Activated T-helper 1 cell treated with anti-CD3 and anti-CD28 coated beads, Interleukin-12 subunit alpha, Interleukin-12 subunit beta, Interleukin-2, Interleukin-4 antibody, amounts not matched to agents 30 ng/mL and 10 ng/mL and 1 ng/mL, durations not matched to agents 14 hours and 24 hours and 36 hours (primary cell): ENCODE measurements at regions not wholly inside any gene's neighbourhood (a gene's known extent, or its start where the extent isn't known, plus 50 kb on each side); places are given as distances from the start of the nearest gene placed in this dataset.
A peak's percentile ranks its signal among the peaks of the same experiment; 100 is the strongest.

ENCODE experiments used
- DNase-seq: peaks from one replicate; pipeline ENCODE4 v3.0.0; 2021; ENCODE audit warnings: low spot score
- H3K27ac Mint-ChIP-seq: one replicate; pipeline ENCODE4 v1.8.0; 2021; ENCODE audit warnings: mild to moderate bottlenecking, mixed read lengths
- H3K27me3 Mint-ChIP-seq: one replicate; pipeline ENCODE4 v1.8.0; 2022; ENCODE audit warnings: mild to moderate bottlenecking, moderate library complexity, mixed read lengths; ENCODE audit not compliant: insufficient read depth
- H3K36me3 Mint-ChIP-seq: one replicate; pipeline ENCODE4 v1.8.0; 2021; ENCODE audit warnings: low read depth, mixed read lengths
- H3K4me1 Mint-ChIP-seq: one replicate; pipeline ENCODE4 v1.8.0; 2021; ENCODE audit warnings: low read depth, mixed read lengths
- H3K4me3 Mint-ChIP-seq: one replicate; pipeline ENCODE4 v1.8.0; 2021; ENCODE audit warnings: mild to moderate bottlenecking, moderate library complexity, mixed read lengths
- H3K9me3 Mint-ChIP-seq: one replicate; pipeline ENCODE4 v1.8.0; 2021; ENCODE audit warnings: mixed read lengths
- intact Hi-C: fragments of 100-400 bp; cut with micrococcal nuclease; formaldehyde crosslinking; loops from one replicate; pipeline ENCODE4 v1.15.1; 2024

DNA sequence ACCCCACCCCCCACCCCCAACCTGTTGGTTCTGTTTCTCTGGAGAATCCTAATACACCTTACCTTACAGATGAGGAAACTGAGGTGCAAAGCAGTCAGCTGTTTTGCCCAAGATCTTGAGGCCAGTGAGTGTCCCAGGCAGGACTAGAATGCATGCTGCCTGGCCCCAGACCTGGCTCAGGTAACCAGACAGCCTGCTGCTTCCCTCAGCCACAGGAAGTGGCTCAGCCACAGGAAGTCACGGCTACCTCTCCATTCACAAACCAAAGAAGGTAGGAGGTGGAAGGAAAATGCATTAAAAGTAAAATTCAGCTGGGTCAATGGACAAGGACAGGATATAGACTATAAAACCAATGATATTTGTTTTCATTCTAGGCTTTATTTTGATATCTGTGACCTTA is 517.6 kb downstream of the CD83 start:
- peak overlapping the region; percentile 86 for H3K27ac Mint-ChIP-seq
- peak overlapping the region; percentile 71 for H3K4me3 Mint-ChIP-seq
- intact Hi-C loops: loop anchor here (1.0 to 10.0 kb wide), 3 partner anchors 26 to 612 kb away; partner anchors contain the start of gene JARID2
- peak; percentile 53 for DNase-seq
- H3K27me3 Mint-ChIP-seq: peaks cover 14% of the 10 kb centered on the region
- H3K4me1 Mint-ChIP-seq: peaks cover 65% of the 10 kb centered on the region
- no peaks in the 10 kb centered on the region for H3K36me3 Mint-ChIP-seq
- H3K9me3 Mint-ChIP-seq: no peaks in the 10 kb centered on the region

DNA sequence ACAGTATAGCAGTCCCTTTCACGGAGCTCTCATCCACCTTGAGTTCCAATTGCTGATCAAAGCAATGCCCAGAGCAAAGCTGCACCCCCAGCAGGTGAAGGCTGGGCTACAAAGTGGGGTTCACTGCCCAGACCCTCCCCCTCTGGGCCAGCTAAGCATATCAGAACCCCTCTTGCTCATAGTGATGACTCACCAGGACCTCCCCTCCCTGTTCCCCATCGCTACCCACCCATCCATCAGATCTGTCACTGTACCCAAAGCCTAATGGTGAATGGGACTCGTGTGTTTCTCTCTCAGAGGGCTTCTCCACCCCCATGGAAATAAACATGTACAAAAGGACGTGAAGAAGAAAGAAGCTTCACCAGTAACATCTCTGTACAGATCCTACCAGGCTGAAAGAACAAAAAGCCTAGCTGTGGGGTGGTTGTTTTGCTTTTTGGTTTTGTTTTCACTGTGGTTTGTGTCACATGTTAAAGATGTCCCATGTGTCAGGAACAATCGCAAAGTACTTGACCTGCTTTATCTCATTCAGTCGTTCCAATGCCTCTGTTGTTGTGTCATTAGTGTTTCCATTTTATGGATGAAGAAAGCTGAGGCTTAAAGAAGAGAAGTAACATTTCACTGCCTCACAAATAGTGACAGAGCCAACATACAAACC is 518.5 kb downstream of the CD83 start:
- Mint-ChIP-seq H3K4me1 (peaks cover 72% of the 10 kb centered on the region), H3K27me3 (peaks cover 16% of the 10 kb centered on the region), H3K27ac (peak overlapping the region; percentile 82), H3K9me3 (no peaks in the 10 kb centered on the region), H3K36me3 (no peaks in the 10 kb centered on the region), H3K4me3 (peak overlapping the region; percentile 71)
- peak; percentile 31 for DNase-seq
- intact Hi-C loops: loop anchor here (1.0 to 10.0 kb wide), 5 partner anchors 25 to 611 kb away; partner anchors contain the start of gene JARID2

DNA sequence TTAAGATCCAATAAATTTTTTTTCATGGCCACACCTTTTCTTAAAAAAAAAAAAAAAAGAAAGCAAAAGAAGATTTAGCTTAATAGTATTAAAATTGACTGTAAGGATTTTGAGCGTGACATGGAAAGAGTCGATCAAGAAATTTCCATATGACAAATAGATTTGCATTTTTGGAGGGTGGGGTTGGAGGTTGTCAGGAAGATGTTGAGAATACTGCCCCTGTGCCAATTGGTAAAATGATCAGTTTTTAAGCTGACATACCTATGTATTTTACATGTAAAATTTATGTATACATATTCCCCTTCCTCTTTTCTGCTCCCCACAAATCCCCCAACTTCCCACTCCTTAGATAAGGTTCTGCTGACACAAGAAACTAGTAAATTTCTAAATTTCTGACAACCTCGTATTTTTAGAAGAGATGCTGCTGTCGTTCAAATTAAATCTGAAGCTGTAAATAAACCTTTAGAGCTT is 520.9 kb downstream of the CD83 start:
- Mint-ChIP-seq H3K4me3 (no peak overlapping the region), H3K27ac (no peak overlapping the region), H3K4me1 (peaks cover 77% of the 10 kb centered on the region), H3K9me3 (no peaks in the 10 kb centered on the region), H3K27me3 (peaks cover 12% of the 10 kb centered on the region), H3K36me3 (no peaks in the 10 kb centered on the region)
- no peak for DNase-seq
- intact Hi-C loops: loop anchor here (10.0 kb wide), 1 partner anchor 184 kb away; no protein-coding TSS in a partner anchor

DNA sequence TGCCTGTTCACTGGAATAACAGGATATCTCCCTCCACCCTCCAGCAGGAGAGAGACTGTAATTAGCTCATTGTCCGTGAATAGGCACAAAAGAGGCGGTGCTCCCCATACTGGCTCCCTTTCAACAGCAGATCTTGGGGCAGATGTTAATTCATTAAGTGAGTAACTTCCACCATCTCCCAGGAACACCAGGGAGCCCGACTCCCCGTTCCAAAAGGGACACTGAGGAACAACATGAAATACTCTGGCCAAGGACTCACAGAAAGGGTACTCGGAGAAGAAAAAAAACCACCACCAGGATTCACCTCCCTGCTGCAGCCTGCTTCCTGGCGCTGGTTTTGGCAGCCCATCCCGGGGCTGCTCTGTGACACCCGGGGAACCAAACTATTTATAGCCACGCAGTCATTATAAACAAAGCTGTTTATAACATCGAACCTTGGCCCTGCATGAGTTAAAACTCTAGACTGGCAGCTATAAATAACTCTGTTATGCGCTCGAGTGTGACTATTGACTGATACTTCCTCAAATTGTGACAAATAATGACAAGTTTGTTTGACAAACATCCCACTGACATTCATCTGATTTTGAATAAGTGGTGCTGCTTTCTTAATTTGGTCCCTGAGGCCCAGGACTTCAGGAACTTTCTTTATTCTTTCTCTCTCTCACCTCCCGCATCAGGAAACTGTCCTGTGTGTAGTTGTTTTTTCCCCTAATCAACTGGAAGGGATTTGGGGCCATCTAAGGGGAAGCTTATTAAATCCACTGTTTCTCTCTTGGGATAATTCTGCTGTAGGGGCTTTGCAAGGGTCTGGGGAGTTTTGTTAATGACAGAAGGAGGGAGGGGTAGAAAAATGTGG is 521.6 kb downstream of the CD83 start:
- Mint-ChIP-seq H3K4me1 (peaks cover 70% of the 10 kb centered on the region), H3K27ac (no peak overlapping the region)
- intact Hi-C loops: loop anchor here (10.0 kb wide), 1 partner anchor 184 kb away; no protein-coding TSS in a partner anchor

DNA sequence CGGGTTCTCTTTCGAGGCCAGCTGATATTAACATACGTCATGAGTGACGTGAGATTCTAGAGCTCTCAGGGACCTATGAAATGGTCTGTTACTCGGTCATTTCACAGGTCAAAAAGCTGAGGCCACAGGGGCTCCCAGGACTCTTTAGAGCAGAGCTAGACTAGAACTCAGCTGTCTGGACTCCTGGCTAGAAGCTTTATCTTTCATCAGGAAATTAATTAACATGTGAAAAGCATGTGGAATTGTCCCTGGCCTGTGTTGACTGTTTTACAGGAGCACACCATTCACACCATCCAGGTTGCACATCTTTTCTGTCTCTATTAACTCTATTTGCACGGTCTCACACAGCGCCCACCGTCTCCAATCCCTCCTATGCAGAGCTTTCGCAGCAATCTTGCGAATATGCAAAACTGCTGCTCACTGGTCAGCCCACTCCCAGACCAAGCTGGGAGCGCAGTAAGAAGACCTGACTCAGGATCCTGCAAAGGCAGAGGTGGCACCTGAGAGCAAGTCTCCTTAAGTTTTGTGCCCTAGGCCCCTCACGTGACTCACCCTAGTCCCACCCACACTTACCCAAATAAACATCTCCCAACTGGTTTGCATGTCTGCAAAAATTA is 522.5 kb downstream of the CD83 start:
- peak overlapping the region; percentile 7 for H3K27ac Mint-ChIP-seq
- intact Hi-C loops: loop anchor here (10.0 kb wide), 1 partner anchor 185 kb away; no protein-coding TSS in a partner anchor
- no peaks in the 10 kb centered on the region for H3K36me3 Mint-ChIP-seq
- H3K4me1 Mint-ChIP-seq: peaks cover 60% of the 10 kb centered on the region
- H3K4me3 Mint-ChIP-seq: no peak overlapping the region
- DNase-seq: no peak
- H3K9me3 Mint-ChIP-seq: no peaks in the 10 kb centered on the region
- peaks cover 14% of the 10 kb centered on the region for H3K27me3 Mint-ChIP-seq

More for the DNA sequence above, 521.6 kb downstream of the CD83 start:
- no peak overlapping the region for H3K4me3 Mint-ChIP-seq
- DNase-seq: no peak
- H3K27me3 Mint-ChIP-seq: peaks cover 8% of the 10 kb centered on the region
- H3K9me3 Mint-ChIP-seq: no peaks in the 10 kb centered on the region
- H3K36me3 Mint-ChIP-seq: no peaks in the 10 kb centered on the region

DNA sequence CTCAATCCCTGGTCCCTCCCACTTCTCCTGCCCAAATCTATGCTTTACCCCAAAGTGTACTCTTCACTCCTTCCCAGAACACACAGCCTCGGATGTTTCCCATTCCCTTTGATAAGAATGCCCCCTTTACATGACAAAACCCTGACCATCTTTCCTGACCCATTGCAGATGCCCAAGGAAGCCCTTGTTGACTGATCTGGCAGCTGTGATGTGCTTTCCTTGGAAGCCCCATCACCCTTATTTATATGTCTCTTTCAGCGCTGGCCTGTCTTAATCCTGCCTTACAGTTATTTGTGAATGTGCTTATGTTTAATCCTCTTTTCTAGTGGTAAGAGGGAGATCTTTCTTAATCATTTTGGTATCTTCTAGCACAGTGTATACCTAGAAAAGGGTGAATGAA is 523.1 kb downstream of the CD83 start:
- Mint-ChIP-seq H3K27ac (peak overlapping the region; percentile 7), H3K9me3 (no peaks in the 10 kb centered on the region), H3K36me3 (no peaks in the 10 kb centered on the region), H3K27me3 (peaks cover 14% of the 10 kb centered on the region), H3K4me3 (no peak overlapping the region), H3K4me1 (peaks cover 55% of the 10 kb centered on the region)
- intact Hi-C loops: no loop called here
- DNase-seq: no peak

DNA sequence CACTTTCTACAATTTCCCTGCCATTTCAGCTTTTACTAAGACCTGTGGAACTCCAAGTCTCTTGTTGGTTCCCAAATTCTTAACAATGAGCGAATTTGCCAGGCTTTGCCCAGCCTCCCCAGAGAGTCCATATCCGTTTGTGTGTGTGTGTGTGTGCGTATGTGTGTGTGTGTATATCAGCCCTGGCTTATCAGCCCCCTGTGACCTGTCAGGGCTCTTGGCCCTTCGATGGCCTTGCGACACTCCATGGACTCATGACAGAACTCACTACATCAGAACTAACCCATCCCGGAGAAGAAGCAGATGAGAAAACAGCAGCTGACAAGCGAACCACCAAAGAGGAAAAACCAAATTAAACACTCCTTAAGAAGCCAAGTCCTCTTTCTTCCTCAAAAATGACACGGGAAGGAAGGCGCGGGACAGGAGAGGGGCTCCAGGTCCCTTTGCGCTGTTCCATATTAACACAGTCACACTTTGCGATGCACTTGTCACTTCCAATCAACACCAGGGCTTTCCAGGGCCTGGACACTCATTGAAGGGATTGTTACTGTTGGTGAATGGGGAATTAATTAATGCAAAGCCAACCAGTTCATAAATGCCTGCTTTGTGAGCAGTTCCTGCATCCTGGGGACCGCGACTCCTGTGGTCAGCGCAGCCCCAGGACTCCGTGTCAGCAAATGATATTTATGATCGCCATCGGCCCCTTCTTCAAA is 524.0 kb downstream of the CD83 start:
- no peak for DNase-seq
- no peaks in the 10 kb centered on the region for H3K9me3 Mint-ChIP-seq
- peaks cover 14% of the 10 kb centered on the region for H3K27me3 Mint-ChIP-seq
- peaks cover 46% of the 10 kb centered on the region for H3K4me1 Mint-ChIP-seq
- intact Hi-C loops: no loop called here
- no peak overlapping the region for H3K27ac Mint-ChIP-seq
- H3K4me3 Mint-ChIP-seq: no peak overlapping the region
- H3K36me3 Mint-ChIP-seq: no peaks in the 10 kb centered on the region

DNA sequence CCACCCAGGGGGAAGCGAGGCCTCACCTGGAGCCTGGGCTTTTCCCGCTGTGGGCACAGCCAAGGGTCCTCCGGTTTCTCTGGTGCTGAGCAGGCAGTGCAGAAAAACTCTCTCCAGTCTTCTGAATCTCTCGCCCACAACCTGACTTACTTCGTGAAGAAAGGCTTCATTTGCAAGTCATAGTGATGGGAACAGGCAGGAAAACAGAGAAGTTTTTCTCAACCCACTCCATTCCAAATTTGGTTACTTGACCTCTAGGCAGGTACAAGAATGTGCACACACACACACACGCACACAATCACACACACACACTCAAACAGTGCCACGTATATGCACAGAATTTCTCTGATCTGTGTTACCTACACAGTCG is 524.5 kb downstream of the CD83 start:
- H3K4me1 Mint-ChIP-seq: peaks cover 40% of the 10 kb centered on the region
- H3K36me3 Mint-ChIP-seq: no peaks in the 10 kb centered on the region
- no peak for DNase-seq
- H3K27ac Mint-ChIP-seq: no peak overlapping the region
- H3K9me3 Mint-ChIP-seq: no peaks in the 10 kb centered on the region
- intact Hi-C loops: no loop called here
- no peak overlapping the region for H3K4me3 Mint-ChIP-seq
- H3K27me3 Mint-ChIP-seq: peaks cover 14% of the 10 kb centered on the region

DNA sequence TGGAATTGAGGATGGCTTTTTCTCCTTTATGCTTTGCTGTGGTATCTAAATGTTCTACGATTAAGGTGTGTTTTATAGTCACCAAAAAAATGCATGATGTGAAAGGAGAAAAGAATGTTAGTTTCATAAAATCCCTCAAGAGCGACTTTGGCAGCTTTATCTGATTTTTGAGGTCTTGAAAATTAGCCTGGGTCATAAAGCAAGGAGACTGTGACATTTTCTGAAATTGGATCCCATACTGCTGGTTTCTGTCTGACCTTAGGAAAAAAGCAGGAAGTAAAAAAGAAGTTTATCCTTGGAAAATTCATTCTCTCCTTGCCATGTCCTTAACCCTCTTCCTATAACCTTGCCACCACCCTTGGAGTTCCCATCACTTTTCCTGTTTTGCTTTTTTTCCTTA is 525.3 kb downstream of the CD83 start:
- Mint-ChIP-seq H3K4me3 (no peak overlapping the region), H3K27ac (no peak overlapping the region), H3K9me3 (no peaks in the 10 kb centered on the region), H3K27me3 (peaks cover 10% of the 10 kb centered on the region), H3K4me1 (peaks cover 35% of the 10 kb centered on the region), H3K36me3 (no peaks in the 10 kb centered on the region)
- intact Hi-C loops: no loop called here
- no peak for DNase-seq

DNA sequence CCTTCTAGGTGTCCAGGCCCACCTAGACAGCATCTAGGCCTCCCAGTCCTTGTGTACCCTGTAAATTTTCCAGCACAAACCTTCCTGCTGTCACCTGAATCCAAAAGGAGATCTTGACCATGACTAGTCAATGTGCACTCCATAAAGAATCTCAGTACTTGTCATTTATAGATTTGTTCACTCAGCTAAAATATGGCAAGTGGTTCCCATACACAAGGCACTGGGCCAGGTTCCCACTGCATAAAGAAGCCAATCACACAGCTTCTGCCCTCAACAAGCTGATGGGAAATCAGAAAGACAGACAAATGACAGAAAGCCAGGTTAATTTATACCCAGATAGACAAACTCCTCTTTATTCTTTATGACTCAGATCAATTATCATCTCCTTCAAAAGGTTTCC is 526.8 kb downstream of the CD83 start:
- H3K4me3 Mint-ChIP-seq: no peak overlapping the region
- no peak overlapping the region for H3K27ac Mint-ChIP-seq
- peaks cover 5% of the 10 kb centered on the region for H3K9me3 Mint-ChIP-seq
- peaks cover 15% of the 10 kb centered on the region for H3K27me3 Mint-ChIP-seq
- no peaks in the 10 kb centered on the region for H3K36me3 Mint-ChIP-seq
- intact Hi-C loops: no loop called here
- peaks cover 21% of the 10 kb centered on the region for H3K4me1 Mint-ChIP-seq
- no peak for DNase-seq

DNA sequence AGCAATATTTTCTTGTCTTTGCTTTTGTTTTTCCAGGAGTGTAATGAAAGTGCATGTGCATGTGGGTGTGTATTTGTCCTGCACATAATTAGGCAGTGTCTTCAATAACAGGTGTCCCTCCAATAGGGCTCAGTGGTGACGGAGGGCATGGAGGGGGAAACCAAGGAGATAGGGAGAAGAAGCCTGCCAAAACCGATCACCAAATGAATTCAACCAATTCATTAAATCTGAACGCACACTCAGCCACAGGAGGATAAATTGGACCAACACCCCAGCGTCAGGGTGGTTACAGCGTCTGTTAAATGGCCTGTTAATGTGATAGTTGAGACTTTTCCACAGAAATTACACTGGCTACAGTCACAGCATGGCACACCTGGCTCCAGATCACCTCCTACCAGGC is 527.6 kb downstream of the CD83 start:
- no peak overlapping the region for H3K27ac Mint-ChIP-seq
- H3K27me3 Mint-ChIP-seq: peaks cover 21% of the 10 kb centered on the region
- no peaks in the 10 kb centered on the region for H3K36me3 Mint-ChIP-seq
- H3K4me3 Mint-ChIP-seq: no peak overlapping the region
- H3K9me3 Mint-ChIP-seq: peaks cover 5% of the 10 kb centered on the region
- peaks cover 15% of the 10 kb centered on the region for H3K4me1 Mint-ChIP-seq
- DNase-seq: no peak
- intact Hi-C loops: no loop called here

DNA sequence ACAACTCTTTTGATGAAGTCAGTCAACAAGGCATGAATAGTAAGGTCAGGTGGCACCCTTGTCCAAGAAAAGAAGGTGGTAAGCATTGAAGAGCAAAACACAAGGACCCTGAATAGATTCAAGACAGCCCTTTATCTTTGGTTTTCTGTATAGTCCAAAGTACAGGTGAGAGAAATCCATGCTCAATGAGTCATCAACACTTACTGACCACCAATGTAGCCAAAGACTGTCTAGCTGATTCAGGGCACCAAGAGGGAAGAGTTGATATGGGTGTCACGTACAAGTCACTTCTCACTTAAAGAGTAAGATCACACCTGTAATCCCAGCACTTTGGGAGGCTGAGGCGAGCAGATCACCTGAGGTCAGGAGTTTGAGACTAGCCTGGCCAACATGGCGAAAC is 528.3 kb downstream of the CD83 start:
- H3K4me1 Mint-ChIP-seq: peaks cover 14% of the 10 kb centered on the region
- H3K4me3 Mint-ChIP-seq: no peak overlapping the region
- H3K27ac Mint-ChIP-seq: no peak overlapping the region
- peaks cover 3% of the 10 kb centered on the region for H3K36me3 Mint-ChIP-seq
- H3K27me3 Mint-ChIP-seq: peaks cover 23% of the 10 kb centered on the region
- intact Hi-C loops: no loop called here
- DNase-seq: no peak
- peaks cover 5% of the 10 kb centered on the region for H3K9me3 Mint-ChIP-seq
